ENCODE measurements at regions not wholly inside any gene's neighbourhood (a gene's known extent, or its start where the extent isn't known, plus 50 kb on each side); places are given as distances from the start of the nearest gene placed in this dataset.

- H3K27ac ChIP-seq: no peak overlapping the region
- intact Hi-C loops (cut with DNase I): no loop called here
- no peak for DNase-seq
- H3K4me3 ChIP-seq: no peak overlapping the region
- no peaks in the 10 kb centered on the region for H3K36me3 ChIP-seq
- TF ChIP-seq CTCF (IDR thresholded peaks at IDR 0.05): no peak
- H3K4me1 ChIP-seq: no peaks in the 10 kb centered on the region
- H3K27me3 ChIP-seq: no peaks in the 10 kb centered on the region
- no peaks in the 10 kb centered on the region for H3K9me3 ChIP-seq
- H3K9ac ChIP-seq (ENCODE audit: low read depth in 2 of 2, low read length in 2 of 2): no peak overlapping the region
Observed at GRCh38 chr12:43123461-43123860, 428.5 kb downstream of the ADAMTS20 start.

GRCh38 chr12:43120150-43120549 is 431.9 kb downstream of the ADAMTS20 start:
- no peaks in the 10 kb centered on the region for H3K27me3 ChIP-seq
- H3K4me3 ChIP-seq: no peak overlapping the region
- H3K36me3 ChIP-seq: no peaks in the 10 kb centered on the region
- no peak overlapping the region for H3K9ac ChIP-seq (ENCODE audit: low read depth in 2 of 2, low read length in 2 of 2)
- no peak for DNase-seq
- H3K9me3 ChIP-seq: no peaks in the 10 kb centered on the region
- TF ChIP-seq CTCF (IDR thresholded peaks at IDR 0.05): no peak
- intact Hi-C loops (cut with DNase I): no loop called here
- H3K27ac ChIP-seq: no peak overlapping the region
- no peaks in the 10 kb centered on the region for H3K4me1 ChIP-seq

- Histone ChIP-seq H3K4me1 (no peaks in the 10 kb centered on the region), H3K4me3 (no peak overlapping the region), H3K27ac (no peak overlapping the region), H3K27me3 (no peaks in the 10 kb centered on the region), H3K36me3 (no peaks in the 10 kb centered on the region), H3K9me3 (no peaks in the 10 kb centered on the region), H3K9ac (ENCODE audit: low read depth in 2 of 2, low read length in 2 of 2) (no peak overlapping the region)
- no peak for TF ChIP-seq CTCF (IDR thresholded peaks at IDR 0.05)
- intact Hi-C loops (cut with DNase I): no loop called here
- no peak for DNase-seq
Observed at GRCh38 chr12:43118881-43119280, 433.1 kb downstream of the ADAMTS20 start.

- Histone ChIP-seq H3K9me3 (no peaks in the 10 kb centered on the region), H3K9ac (ENCODE audit: low read depth in 2 of 2, low read length in 2 of 2) (no peak overlapping the region), H3K36me3 (no peaks in the 10 kb centered on the region), H3K27me3 (no peaks in the 10 kb centered on the region), H3K27ac (no peak overlapping the region), H3K4me1 (no peaks in the 10 kb centered on the region), H3K4me3 (no peak overlapping the region)
- intact Hi-C loops (cut with DNase I): no loop called here
- no peak for DNase-seq
- no peak for TF ChIP-seq CTCF (IDR thresholded peaks at IDR 0.05)
Observed at GRCh38 chr12:43118234-43118633, 433.8 kb downstream of the ADAMTS20 start.

GRCh38 chr12:43117226-43117930 is 434.6 kb downstream of the ADAMTS20 start:
- no peaks in the 10 kb centered on the region for H3K9me3 ChIP-seq
- TF ChIP-seq CTCF (IDR thresholded peaks at IDR 0.05): no peak
- intact Hi-C loops (cut with DNase I): no loop called here
- no peak overlapping the region for H3K4me3 ChIP-seq
- no peaks in the 10 kb centered on the region for H3K4me1 ChIP-seq
- DNase-seq: no peak
- no peak overlapping the region for H3K9ac ChIP-seq (ENCODE audit: low read depth in 2 of 2, low read length in 2 of 2)
- no peaks in the 10 kb centered on the region for H3K36me3 ChIP-seq
- H3K27me3 ChIP-seq: no peaks in the 10 kb centered on the region
- H3K27ac ChIP-seq: no peak overlapping the region
